ENCODE measurements at regions not wholly inside any gene's neighbourhood (a gene's known extent, or its start where the extent isn't known, plus 50 kb on each side); places are given as distances from the start of the nearest gene placed in this dataset.

GRCh38 chr2:146982393-146982846, 862.4 kb upstream of the ACVR2A start:
- TF ChIP-seq POLR2AphosphoS5 (IDR thresholded peaks at IDR 0.05) (peak; percentile 81), CTCF (IDR thresholded peaks at IDR 0.05) (no peak), POLR2A (IDR thresholded peaks at IDR 0.05) (no peak)
